Nucleus accumbens (tissue), 56 donors: ENCODE measurements at regions not wholly inside any gene's neighbourhood (a gene's known extent, or its start where the extent isn't known, plus 50 kb on each side); places are given as distances from the start of the nearest gene placed in this dataset.

ENCODE experiments used
- DNase-seq, 56 donors: peaks; one replicate each; lab custom pipeline; 2025; lab: John Stamatoyannopoulos, UW

DNA sequence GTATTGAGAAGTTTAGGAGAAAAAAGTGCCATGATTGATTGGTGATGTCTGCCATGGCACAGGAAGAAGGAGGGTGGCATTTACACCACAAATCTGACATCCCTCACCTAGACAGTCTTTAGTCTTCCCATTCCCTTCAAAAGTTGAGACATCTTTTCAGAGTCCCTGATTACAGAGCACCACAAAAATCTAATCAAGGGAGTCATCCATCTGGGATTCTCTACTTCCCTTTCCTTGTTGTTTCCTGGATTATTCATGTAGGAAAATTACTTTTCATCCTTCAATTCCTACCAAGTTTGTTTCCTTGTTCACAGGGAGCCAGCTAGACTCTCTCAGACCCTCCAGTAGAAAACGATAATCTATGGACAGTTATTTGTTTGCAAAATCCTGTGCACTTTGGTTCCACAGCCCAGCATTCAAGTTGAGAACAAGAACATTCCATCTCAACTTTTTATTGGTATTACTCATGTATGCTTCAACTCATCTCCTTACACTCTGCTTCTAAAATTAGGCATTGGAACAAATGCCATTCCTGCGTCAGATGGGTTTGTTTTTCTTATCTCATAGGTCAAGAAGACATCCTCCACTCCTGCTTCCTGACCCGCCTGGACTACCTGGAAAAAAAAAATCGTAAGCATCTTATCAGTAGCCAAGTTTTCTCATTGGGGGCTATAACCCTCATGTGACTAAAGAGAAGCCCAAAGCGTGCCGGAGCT is 259.9 kb downstream of the FOXO1 start:
- DNase-seq: no peak

DNA sequence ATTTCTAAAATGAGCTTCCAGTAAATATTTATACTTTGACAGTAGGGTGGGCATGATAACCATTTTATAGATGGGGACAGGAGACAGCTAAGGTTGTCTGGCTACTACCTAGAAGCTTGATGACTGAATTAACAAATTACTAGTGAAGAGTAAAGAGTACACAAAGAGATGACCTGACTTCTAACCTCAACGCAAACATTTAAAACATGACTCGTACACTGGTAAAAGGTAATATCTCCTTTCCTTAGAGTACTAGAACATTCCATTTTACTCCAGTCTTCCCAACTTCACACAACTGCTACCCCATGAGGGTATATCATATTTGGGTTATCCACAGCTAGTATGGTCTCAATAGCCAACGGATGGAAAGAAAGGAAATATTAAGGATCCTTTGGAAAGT is 258.9 kb downstream of the FOXO1 start:
- no peak for DNase-seq

DNA sequence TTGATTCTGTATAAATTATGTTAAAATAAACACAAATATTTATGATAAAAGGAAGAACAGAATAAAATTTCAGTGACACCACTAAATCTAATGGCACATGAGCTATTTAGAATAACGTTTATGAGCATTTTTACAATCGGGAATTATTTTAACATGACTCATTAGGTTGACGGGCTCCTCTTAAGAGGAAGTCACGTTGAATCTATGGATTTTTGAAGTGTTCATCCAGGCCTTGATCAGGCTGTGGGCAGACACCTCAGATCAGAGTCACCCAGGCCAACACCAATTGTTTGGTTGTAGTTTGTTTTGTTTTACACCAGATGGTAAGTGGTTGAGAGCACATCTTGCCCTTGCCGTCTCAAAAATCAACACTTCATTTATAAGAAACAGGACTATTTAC is 257.8 kb downstream of the FOXO1 start:
- DNase-seq: no peak

DNA sequence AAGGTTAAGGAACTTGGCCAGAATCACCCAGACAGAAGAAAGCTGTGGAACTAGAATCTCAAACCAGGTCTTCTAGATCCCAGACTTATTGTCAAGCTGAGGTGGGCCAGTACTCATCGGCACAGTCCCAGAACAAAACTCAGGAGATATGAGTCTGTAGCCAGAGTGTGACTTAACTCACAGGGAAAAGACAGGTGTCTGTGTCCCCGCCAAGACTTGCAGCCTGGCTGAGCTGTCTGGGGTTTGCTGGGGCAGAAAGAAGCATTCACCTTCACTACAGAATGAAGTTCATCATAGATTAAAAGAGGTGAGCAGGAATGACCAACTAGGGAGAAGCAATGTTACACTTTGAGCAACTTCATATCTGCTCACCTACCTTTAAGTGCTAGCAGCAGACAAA is 257.2 kb downstream of the FOXO1 start:
- DNase-seq: no peak

DNA sequence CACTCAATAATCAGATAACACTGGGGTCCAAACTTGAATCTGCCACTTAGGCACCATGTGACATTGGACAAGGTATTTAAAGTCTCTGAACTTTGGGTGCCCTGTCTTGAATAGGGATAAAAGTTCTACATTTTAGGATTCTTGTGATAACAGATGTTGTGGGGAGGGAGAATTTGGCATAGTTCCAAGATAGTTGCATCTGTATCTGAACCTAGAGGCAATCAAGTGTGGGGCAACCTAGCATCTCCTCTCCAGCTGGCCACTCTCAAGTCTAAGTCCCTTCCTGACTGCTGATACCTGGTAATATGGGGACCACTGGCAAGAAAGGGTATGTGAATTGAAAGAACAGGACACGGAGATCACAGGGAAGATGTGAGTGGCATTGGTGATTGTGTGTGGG is 256.1 kb downstream of the FOXO1 start:
- no peak for DNase-seq

DNA sequence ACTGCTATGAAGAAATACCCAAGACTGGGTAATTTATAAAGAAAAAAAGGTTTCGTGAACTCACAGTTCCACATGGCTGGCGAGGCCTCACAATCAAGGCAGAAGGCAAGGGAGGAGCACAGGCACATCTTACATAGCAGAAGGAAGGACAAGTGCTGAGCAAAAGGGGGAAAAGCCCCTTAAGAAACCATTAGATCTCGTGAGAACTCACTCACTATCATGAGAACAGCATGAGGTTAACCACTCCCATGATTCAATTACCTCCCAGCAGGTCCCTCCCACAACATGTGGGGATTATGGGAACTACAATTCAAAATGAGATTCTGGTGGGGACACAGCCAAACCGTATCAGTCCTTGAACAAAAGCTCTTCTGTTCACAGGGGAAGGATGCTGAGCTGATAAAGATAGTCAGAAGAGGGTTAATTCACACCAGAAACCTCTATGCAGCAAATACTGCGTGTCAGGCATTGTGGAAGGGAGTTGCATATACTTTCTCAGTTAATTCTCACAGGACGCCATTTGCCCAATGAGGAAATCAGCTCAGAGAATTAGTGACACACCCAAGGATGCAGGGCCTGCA is 246.2 kb downstream of the FOXO1 start:
- no peak for DNase-seq

DNA sequence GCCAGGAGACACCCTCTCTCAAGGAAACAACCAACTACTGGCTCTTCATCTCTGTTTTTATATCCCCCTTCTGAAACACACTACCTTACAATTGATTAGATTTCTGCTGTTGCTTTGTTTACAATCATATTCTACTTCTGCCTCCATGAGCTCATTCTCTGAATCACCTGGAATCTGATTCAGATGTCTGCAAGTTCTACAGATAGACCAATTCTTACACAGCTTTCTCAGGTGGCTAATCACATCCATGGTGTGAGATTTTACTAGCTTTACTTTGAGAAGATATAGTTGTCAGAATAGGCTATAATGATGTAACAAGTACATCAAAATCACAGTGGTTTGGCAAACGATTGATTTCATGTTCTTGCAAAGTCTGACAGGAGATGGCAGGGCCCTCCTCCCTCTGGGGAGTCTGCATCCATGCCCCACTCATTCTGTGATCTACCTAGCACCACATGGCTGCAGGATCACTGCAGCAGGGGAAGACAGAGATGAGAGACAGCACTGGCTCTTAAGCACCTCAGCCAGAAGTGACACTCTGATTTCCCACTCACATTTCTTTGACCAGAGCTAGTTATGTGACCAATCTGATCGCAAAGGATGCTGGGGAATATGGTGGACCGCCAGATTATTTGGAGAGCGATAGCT is 243.7 kb downstream of the FOXO1 start:
- no peak for DNase-seq

DNA sequence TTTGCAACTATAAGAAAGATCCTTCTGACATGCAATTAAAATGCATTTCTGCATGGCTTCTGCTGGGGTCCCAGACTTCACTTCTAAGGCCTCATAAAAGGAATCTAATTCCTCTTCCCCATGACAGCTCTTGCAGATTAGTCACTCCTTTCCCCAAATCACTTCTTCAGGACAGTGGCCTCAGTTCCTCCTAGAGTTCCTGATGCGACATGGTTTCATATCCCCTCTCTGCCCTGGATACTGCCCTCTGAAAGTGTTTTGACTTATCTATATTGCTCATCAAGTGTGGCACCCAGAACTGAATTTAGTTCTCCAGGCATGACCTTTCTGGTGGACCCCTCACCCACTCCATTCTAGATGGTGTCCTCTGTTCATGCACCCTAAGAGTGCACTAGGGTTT is 238.1 kb downstream of the FOXO1 start:
- DNase-seq: no peak

DNA sequence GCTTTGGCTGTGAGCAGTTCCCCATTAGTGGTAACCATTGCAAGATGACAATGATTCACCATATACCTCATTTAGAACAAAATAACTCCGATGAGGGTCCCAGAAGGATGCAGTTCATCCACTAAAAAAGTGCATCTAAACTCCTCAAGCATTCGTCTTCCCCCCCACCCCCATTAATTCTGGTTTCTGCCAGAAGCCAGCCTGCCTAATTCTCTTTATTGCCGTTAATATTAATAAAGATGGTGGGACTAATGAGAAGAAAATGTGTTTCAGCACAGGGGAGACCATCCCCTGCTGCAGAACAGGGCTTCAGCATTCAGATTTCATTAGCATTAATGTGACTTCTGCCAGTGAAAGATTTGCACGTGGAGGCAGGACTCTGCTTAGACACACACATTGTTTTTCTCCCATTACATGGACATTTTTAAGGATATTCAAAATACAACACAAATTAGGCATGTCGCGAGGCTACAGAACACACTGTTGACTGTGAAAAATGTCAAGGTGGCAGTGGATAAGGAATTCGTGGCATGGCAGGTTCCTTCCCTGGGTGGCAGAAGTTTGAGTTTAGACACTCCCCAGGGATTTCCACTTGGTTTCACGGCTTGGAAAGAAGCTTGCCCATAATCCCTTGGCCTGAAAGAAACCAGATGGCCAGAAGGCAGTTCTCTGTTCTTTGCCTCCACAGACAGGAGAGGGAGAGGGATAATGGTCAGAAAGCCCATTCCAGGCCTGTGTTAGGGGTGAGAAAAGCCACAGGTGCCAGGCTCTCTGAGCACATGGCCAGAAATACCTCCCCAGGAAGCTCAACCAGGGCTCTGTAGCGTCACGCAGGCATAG is 236.5 kb downstream of the FOXO1 start:
- DNase-seq: no peak

DNA sequence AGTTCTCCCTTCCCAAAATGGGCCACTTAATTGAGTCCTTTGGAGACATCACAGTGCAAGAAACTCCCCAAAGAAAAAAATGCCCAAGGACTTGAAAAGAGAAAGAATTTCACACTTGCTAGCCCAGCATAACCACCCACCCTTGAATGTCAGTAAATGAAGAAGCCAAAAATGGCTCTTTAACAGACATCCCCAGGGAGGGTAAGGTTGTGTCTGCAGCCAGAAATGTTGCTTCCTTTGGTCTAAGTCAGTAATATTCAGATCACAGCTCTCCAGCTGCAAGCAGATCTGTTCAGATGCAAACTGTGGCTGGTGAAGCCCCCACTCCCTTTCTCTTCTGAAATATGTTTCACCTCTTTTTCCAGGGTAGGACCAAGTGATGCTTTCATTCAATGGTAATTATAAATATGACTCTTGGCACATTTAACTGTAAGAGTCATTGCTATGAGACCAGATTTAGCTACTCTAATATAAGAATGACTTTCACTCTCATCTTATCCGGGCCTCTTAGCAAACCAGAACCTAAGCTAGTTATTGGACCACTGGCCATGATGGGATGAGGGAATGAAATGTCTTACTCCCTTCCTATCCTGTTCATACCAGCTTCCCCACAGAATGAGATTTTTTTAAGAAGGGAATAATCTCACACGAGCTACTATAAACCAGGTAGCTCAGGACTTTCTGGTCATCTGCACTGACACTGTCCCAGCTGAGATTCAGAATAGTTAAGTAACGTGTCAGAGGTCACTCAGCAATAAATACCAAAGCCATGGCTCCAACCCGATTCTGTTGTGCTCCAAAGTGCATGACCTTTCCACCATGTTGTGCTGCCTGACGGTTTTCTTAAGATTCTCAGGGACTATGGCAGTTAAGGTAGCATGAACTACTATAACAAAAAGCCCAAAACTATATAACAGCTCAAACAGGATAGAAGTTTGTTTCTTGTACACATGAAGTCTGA is 234.1 kb downstream of the FOXO1 start:
- no peak for DNase-seq

DNA sequence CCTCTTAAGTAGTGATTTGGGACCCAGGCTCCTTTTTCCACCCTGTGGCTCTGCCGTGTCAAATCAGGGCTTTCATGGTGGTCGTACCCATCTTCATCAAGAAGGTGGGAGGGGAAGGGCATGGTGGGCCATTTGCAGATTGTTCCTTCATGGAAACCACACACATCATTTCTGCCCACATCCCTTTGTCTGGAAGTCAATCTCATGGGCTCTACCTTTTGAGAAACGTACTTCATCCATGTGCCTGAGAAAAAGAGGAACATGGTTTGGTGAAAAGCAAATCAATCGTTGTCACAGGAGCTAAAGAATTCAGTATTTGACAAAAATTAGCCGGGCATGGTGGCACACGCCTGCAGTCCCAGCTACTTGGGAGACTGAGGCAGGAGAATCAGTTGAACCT is 233.4 kb downstream of the FOXO1 start:
- no peak for DNase-seq

DNA sequence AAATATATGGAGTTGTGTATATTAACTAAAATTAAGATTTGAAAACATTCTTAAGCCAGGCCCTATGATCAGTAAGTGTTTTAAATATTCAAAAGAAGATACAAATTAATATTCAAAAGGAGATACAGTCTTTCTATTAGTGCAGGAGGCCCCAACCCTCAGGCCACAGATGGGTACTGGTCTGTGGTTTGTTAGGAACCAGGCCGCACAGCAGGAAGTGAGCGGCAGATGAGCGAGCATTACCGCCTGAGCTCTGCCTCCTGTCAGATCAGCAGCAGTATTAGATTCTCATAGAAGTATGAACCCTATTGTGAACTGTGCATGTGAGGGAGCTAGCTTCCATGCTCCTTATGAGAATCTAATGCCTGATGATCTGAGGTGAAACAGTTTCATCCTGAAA is 232.9 kb downstream of the FOXO1 start:
- DNase-seq: no peak

DNA sequence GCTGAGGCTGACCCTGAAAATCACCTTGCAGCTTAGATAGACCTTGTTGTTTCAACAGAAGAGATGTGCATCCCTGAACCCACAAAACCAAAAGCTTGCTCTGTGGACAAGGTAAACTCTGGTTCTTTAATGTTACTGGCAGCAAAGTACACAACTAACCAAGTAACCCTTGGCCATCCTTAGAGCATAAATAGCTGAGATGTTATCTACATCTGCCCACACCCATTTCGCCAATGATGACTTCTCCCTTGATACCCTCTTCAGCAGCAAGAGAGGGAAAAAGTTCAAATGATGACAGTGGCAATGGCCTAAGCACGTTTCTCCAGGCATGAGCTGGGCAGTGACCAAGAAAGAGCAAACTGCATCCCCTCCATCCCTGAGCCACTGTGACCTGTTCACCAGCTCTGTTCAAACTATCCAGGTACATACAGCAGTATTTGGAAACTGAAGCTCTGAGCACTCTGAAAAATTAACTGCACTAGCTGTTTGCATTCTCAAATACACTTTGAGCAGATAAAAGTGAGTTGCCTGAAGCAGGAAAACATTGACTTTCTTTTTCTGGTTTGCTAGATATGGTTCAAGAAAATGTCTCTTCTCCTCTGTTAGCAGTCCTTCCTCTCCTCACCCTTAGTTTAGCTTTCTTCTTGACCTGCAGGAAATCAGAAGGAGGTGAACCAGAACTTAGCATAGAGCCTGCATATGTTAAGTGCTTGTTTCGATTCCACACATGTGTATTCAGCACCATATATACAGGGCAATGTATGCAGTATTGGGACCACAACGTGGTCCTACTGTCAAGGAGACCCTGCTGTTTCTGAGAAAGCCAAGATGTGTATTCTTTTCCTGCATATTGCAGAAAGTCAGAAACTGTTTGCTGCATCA is 231.7 kb downstream of the FOXO1 start:
- no peak for DNase-seq

DNA sequence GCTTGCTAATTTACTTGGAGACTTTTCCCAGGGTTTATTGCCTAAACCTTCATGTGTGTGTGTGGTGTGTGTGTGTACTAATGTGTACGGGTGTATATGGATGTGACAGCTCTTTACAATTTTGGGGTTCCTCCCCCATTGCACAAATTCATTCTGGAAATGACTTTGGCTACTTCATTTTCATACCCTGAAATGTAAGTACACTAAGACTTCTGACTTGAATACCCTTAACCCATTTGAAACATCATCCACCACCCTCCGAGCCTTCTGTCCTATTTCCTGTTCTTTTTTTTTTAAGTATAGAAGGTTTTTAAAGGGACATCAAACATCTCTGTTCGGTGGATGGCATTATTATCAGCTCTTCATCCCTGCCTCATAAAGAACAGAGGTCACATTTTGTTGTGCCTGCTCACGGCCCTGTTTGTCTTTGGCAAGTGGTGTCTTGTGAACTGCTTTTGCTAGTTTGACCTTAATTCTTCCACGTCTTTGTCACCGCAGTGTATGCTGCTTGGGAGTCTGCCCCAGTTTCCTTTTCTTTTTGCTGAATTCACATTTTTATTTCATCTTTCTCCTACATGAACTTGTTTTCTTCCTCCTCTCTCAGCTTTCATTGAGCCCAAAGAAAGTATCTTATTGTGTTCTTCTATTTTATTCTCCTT is 228.3 kb downstream of the FOXO1 start:
- no peak for DNase-seq

DNA sequence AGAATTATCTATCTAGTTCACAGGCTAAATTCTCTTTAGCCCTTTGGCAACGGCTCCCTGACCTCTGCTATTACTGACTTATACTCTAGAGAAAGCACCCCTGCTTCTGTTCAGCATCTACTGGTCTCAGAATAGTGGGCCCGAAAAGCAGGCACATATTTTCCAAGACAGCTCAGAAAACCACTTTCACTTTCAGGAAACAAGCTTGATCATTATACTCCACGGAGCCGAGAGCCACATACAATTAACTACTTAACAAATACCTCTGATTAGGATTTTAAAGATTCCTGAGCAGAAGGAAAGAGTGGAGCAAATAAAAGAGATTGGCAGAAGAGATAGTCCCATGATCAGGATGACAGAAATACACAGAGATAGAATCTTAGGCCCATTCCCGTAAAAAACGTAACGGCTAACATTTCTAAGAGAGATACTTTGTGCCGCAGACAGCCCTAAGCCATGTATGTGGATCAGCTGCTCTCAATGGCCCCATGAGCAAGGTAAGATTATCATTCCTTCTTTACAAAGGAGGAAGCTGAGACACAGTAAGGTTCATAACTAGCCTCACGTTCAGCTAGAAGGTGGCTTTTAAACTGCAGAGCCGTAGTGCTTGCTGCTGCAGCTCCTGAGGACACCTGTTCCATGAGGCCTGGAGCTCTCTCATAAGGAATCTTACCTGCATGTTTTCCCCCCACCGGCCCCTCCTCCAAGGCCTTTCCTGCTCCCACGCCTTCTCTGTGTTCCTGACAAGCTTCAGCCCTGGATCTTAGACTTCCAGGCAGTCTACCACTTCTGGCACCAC is 227.2 kb downstream of the FOXO1 start:
- peak in 1 of 56 donors; percentile 7 for DNase-seq

DNA sequence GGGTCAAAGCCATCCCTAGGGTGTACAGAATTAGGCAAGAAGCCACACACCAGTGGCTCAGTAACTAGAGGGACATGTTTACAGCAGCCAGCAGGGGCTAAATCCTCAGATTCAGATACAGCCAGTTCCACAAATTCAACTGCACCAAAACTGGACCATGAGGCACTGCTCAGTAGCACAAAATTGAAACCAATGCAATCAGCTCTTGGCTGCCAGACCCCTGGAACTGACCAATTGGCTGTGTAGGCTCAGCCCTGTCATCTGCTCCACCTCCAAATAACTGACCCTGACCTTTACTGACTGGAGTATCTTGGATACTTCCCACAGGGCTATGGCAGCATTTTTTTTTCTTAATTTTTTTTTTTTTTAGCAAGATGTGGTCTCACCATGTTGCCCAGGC is 226.5 kb downstream of the FOXO1 start:
- DNase-seq: no peak

DNA sequence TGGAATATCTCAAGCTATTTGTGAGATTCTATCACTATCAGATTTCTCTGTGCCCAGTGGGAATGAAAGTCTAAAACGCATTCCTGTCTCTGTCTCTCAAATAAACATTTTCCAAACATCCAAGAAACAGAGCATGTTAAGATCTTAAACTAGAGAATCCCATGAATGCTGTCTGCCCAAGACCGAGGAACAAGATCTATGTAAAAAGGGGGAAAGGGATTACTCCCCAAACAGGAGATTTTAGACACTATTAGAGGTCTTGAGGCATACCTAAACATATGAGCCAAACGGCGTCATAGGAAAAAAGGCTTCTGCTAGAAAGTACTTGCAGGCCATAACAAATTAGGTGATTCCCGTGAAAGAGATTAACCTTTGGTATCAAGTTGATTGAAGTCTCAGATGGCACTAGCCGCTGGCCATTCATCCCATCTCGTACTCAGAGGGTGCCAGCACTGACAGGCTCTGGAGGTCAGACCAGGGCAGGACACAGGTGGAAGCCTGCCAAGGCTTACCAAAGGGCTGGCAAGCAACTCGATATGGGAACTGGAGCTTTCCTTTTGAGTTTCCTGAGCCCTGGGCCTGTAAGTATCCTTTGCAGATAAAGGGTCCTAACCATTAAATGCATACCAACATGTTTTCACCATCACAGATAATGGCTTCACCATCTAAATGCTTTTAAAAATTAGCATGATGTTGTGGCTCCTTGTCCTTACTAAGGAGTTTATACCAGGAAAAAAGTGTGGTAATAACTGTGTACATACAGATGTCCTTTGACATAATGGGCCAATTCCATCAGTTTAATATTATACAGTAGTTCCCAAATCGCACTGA is 225.2 kb downstream of the FOXO1 start:
- peak in 49 of 56 donors; percentile 4 to 84 (median 47) for DNase-seq
